Trophoblast cell (in vitro differentiated cells and primary cell): ENCODE measurements at regions not wholly inside any gene's neighbourhood (a gene's known extent, or its start where the extent isn't known, plus 50 kb on each side); places are given as distances from the start of the nearest gene placed in this dataset.
"Not testable (repeated sequence)": the region's sequence is repeated elsewhere in the genome, so short reads cannot be mapped to it uniquely, and the experiment has no call there.

Experiments
- DNase-seq, 2 donors: peaks; one replicate each; pipeline ENCODE4 v3.0.0-alpha.2; 2016
- H2AFZ ChIP-seq: 2 replicates; pipeline ENCODE4 v1.6.1; 2013; ENCODE audit warnings: low read length, moderate library complexity, mild to moderate bottlenecking; ENCODE audit not compliant: insufficient read depth, poor library complexity
- H2AK5ac ChIP-seq: 2 replicates; pipeline ENCODE4 v1.6.1; 2013; ENCODE audit warnings: mild to moderate bottlenecking, low read length
- H2BK120ac ChIP-seq: 2 replicates; pipeline ENCODE4 v1.6.1; 2013; ENCODE audit warnings: low read length, mild to moderate bottlenecking, moderate library complexity; ENCODE audit not compliant: insufficient read depth, poor library complexity
- H2BK12ac ChIP-seq: 2 replicates; pipeline ENCODE4 v1.6.1; 2013; ENCODE audit warnings: mild to moderate bottlenecking, low read length, moderate library complexity
- H2BK5ac ChIP-seq: 2 replicates; pipeline ENCODE4 v1.6.1; 2013; ENCODE audit warnings: low read length, low read depth, moderate library complexity, mild to moderate bottlenecking; ENCODE audit not compliant: poor library complexity
- H3K14ac ChIP-seq: 2 replicates; pipeline ENCODE4 v1.6.1; 2013; ENCODE audit warnings: mild to moderate bottlenecking, low read length
- H3K18ac ChIP-seq: 2 replicates; pipeline ENCODE4 v1.6.1; 2013; ENCODE audit warnings: mild to moderate bottlenecking, low read length
- H3K23ac ChIP-seq: 2 replicates; pipeline ENCODE4 v1.6.1; 2013; ENCODE audit warnings: low read length
- H3K27ac ChIP-seq: 2 replicates; pipeline ENCODE4 v1.5.1; 2013; ENCODE audit warnings: low read depth, mild to moderate bottlenecking, inconsistent platforms, low read length, moderate library complexity
- H3K27me3 ChIP-seq: 2 replicates; pipeline ENCODE4 v1.6.1; 2013; ENCODE audit warnings: inconsistent platforms, mild to moderate bottlenecking, low read length, moderate library complexity; ENCODE audit not compliant: insufficient read depth
- H3K36me3 ChIP-seq, 2 experiments: 1 replicate in 1 of 2; 2 replicates in 1 of 2; pipeline ENCODE4 v1.6.1; 2013; ENCODE audit warnings: low read length in 2 of 2, mild to moderate bottlenecking in 2 of 2, moderate library complexity in 1 of 2; ENCODE audit not compliant: insufficient read depth in 2 of 2, control insufficient read depth in 1 of 2
- H3K4ac ChIP-seq: 2 replicates; pipeline ENCODE4 v1.6.1; 2013; ENCODE audit warnings: low read depth, mild to moderate bottlenecking, low read length, moderate library complexity
- H3K4me1 ChIP-seq, 2 experiments: 1 replicate in 1 of 2; 2 replicates in 1 of 2; pipeline ENCODE4 v1.6.1; 2013; ENCODE audit warnings: low read length in 2 of 2, mild to moderate bottlenecking in 2 of 2, moderate library complexity in 1 of 2; ENCODE audit not compliant: insufficient read depth in 2 of 2, control insufficient read depth in 1 of 2
- H3K4me2 ChIP-seq: 2 replicates; pipeline ENCODE4 v1.6.1; 2013; ENCODE audit warnings: inconsistent platforms, mild to moderate bottlenecking, low read length, moderate library complexity
- H3K4me3 ChIP-seq: 2 replicates; pipeline ENCODE4 v1.5.1; 2013; ENCODE audit warnings: mild to moderate bottlenecking, low read depth, low read length, inconsistent platforms
- H3K79me1 ChIP-seq: one replicate; pipeline ENCODE4 v1.6.1; 2013; ENCODE audit warnings: low read length
- H3K79me2 ChIP-seq: 2 replicates; pipeline ENCODE4 v1.6.1; 2013; ENCODE audit warnings: low read length, mild to moderate bottlenecking; ENCODE audit not compliant: control insufficient read depth, insufficient read depth, poor library complexity
- H3K9ac ChIP-seq: 2 replicates; pipeline ENCODE4 v1.6.1; 2013; ENCODE audit warnings: mild to moderate bottlenecking, low read length
- H3K9me3 ChIP-seq: 2 replicates; pipeline ENCODE4 v1.6.1; 2013; ENCODE audit warnings: low read depth, mild to moderate bottlenecking, control low read depth, inconsistent platforms, low read length; ENCODE audit not compliant: insufficient read depth
- H4K12ac ChIP-seq: 2 replicates; pipeline ENCODE4 v1.6.1; 2013; ENCODE audit warnings: low read depth, mild to moderate bottlenecking, low read length, moderate library complexity
- H4K8ac ChIP-seq: 2 replicates; pipeline ENCODE4 v1.6.1; 2013; ENCODE audit warnings: low read depth, mild to moderate bottlenecking, low read length, moderate library complexity
- H4K91ac ChIP-seq: one replicate; pipeline ENCODE4 v1.6.1; 2013; ENCODE audit warnings: low read depth, mild to moderate bottlenecking, low read length, moderate library complexity
- WGBS: extraction: QIAGEN DNeasy Blood & Tissue Kit; methylation state at CpG from one replicate; pipeline ENCODE4 v1.1.7; 2013; ENCODE audit warnings: missing lambda C conversion rate; ENCODE audit not compliant: insufficient read length, insufficient coverage; ENCODE audit errors: extremely low coverage; 5-methylcytosine and 5-hydroxymethylcytosine counted together

DNA sequence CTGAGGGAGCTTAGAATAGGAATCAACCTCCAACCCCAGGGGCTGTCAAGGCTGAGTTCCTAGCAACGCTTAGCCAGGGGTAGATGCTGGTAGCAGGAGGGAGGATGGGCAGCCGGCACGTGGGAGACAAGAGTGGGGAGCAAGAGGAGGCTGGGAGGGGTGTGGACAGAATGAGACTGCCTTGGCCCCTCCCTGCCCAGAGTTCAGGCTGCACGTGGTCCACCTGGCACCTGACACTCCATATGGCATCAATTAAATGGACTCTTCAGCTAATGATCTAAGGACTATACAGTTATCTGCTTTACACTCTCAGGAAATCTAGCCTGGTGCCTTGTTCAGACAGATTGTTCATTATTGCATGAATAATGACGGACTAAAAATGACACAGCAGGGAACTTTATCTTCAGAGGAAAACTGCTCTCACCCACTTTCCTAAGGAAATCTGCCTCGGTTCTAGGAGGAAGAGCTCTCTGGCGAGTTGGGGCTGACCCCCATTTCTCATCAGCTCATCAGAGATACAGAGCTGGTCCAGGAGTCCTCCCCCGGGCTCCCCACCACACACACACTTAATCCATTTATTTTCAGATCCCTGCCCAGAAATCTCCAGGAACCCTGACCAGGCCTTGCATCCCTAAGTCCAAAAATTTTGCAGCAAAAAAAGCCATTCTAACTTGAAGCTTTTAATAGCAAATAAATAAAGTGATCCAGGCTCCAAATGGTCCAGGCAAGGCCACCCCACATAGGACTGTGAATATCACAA lies 102.1 kb upstream of the CDC42EP3 start:
- Histone ChIP-seq H3K36me3 (no peaks in the 10 kb centered on the region), H3K79me2 (peaks cover 2% of the 10 kb centered on the region), H2BK120ac (no peak overlapping the region), H4K8ac (no peak overlapping the region), H3K23ac (no peak overlapping the region), H2AFZ (no peak overlapping the region), H3K9ac (no peak overlapping the region), H2BK5ac (no peak overlapping the region), H3K4ac (no peak overlapping the region), H4K12ac (no peak overlapping the region), H3K18ac (no peak overlapping the region), H3K4me2 (no peak overlapping the region), H2AK5ac (peak overlapping the region; percentile 90), H3K9me3 (peaks cover 2% of the 10 kb centered on the region), H3K27ac (no peak overlapping the region), H2BK12ac (peak overlapping the region; percentile 48), H3K4me1 (peaks cover 20 to 36% of the 10 kb centered on the region in 2 experiments), H3K27me3 (no peaks in the 10 kb centered on the region), H4K91ac (peak overlapping the region; percentile 49), H3K14ac (no peak overlapping the region), H3K79me1 (peaks cover 23% of the 10 kb centered on the region), H3K4me3 (no peak overlapping the region)
- no CpG with 5 or more reads among the region's 8 CpGs for WGBS
- DNase-seq, result no peak

DNA sequence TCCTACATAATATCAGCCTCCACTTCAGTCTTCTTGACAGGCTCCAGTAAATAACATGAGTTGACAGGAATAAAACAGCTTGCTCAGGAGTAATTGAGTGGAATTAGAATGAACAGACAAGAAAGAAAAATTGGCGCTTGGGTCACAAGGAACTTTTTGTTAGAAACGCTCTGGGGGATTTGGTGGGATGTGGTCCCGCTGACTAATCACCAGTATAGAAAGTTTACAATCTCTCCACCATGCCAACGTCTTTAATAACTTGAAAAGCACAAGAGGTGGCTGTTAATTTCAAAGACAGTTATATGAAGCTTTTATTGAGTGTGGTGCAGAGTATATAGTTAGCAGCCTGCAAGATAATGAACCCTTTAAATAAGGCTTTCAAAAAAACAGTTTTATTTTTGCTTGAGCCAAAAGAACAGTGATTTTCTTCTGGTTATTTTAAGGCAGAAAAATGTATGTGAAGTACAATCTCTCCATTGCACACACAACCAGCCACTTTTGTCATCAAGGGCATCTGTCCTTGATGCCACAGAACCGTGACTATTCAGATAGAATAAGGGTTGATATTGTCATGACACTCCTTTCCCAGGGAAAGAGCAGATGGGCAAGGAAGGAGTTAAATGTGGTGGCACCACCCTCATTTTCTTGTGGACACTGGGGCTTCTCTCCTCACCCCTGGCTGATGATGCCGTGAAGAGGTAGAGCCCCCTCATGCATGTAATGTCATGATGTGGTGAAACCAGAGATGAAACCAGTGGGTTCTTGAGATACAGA lies 102.9 kb upstream of the CDC42EP3 start:
- H3K18ac ChIP-seq, H2BK120ac ChIP-seq, H3K79me2 ChIP-seq, H3K9ac ChIP-seq, H3K4me3 ChIP-seq, H2AFZ ChIP-seq, H3K36me3 ChIP-seq, H4K12ac ChIP-seq, H3K9me3 ChIP-seq, H2AK5ac ChIP-seq, H4K8ac ChIP-seq, H3K14ac ChIP-seq, H2BK5ac ChIP-seq, H3K4ac ChIP-seq, DNase-seq, H3K27me3 ChIP-seq, H3K27ac ChIP-seq, H3K23ac ChIP-seq, H3K4me2 ChIP-seq: not testable (repeated sequence)
- H4K91ac ChIP-seq, result peak overlapping the region; percentile 28
- H3K4me1 ChIP-seq, result peaks cover 16 to 29% of the 10 kb centered on the region in 2 experiments
- H2BK12ac ChIP-seq, result peak overlapping the region; percentile 15
- WGBS, result no CpG with 5 or more reads among the region's 6 CpGs
- peaks cover 16% of the 10 kb centered on the region for H3K79me1 ChIP-seq

DNA sequence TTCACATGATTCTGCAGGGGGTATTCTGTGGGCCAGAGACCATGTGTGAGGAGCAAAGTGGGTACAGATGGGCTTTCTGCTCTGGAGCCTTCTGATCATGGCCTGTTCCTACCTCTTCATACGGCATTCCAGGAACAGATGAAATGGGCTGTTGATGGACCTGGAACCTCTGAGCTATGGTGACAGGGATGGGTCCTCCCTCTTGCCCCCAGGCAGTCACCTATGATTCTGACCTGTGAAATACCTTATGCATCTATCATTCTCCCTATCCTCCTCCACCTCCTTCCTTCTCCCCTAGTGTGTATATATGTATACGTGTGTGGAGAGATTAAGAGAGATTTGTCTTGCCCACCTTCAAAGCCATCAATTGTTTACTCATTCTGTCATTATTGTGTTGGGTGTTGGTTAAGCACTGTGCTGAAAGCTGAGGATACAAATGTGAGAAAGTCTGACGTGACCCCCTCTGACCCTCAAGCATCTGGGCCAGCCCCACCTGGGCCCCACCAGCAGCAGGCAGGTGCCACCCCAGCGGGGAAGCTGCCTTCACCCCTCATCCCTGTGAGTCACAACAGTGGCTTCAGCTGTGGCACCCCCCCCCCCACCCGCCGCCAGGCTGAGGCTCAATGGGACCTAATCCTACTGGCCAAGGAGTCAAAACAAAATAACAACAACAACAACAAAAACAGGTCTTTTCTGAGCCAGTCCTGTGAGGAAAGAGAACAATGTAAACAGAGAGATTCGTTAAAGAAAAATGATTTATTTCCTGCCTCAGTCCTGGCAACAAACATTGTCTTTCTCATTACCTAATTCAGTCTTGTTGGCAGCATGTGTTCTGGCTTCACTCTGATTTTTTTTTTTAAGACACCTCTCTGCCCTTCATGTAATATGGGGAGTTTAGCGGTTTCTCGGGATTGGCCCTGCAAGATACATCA lies 103.8 kb upstream of the CDC42EP3 start:
- Histone ChIP-seq H4K12ac (no peak overlapping the region), H3K4me2 (no peak overlapping the region), H3K27me3 (no peaks in the 10 kb centered on the region), H2AK5ac (no peak overlapping the region), H3K14ac (no peak overlapping the region), H3K4ac (no peak overlapping the region), H3K79me2 (peaks cover 2% of the 10 kb centered on the region), H2BK120ac (no peak overlapping the region), H3K79me1 (peaks cover 12% of the 10 kb centered on the region), H3K23ac (no peak overlapping the region), H3K4me1 (peaks cover 18 to 31% of the 10 kb centered on the region in 2 experiments), H3K18ac (no peak overlapping the region), H3K9ac (no peak overlapping the region), H4K91ac (peak overlapping the region; percentile 45), H2AFZ (no peak overlapping the region), H3K4me3 (no peak overlapping the region), H3K27ac (peak overlapping the region; percentile 78), H3K36me3 (no peaks in the 10 kb centered on the region), H2BK5ac (no peak overlapping the region), H2BK12ac (peak overlapping the region; percentile 51), H3K9me3 (peaks cover 2% of the 10 kb centered on the region), H4K8ac (no peak overlapping the region)
- no CpG with 5 or more reads among the region's 9 CpGs for WGBS
- peak; percentile 59 to 68 for DNase-seq

DNA sequence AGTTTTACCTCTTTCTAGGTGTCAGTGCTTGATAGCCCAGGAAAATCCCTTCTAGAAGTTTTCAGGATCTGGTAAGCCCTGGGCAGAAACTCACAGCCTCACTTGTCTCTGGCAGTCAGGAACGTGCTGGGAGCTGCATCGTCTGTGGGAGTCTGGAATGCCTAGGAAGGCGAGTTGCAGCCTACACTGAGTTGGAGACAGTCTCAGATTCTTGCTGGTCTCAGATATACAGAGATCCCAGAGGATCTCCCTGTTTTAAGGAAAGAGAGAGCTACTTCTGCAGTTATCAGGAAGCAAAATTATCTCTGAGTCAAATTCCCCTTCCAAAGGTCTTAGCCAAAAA lies 104.4 kb upstream of the CDC42EP3 start:
- Histone ChIP-seq H3K79me2 (peaks cover 2% of the 10 kb centered on the region), H2AFZ (no peak overlapping the region), H3K27me3 (no peaks in the 10 kb centered on the region), H3K4me3 (no peak overlapping the region), H3K14ac (no peak overlapping the region), H2AK5ac (no peak overlapping the region), H3K18ac (no peak overlapping the region), H4K91ac (no peak overlapping the region), H3K27ac (peak overlapping the region; percentile 78), H3K79me1 (peaks cover 12% of the 10 kb centered on the region), H3K4me2 (no peak overlapping the region), H3K9ac (no peak overlapping the region), H3K36me3 (no peaks in the 10 kb centered on the region), H4K12ac (no peak overlapping the region), H3K4me1 (peaks cover 20 to 31% of the 10 kb centered on the region in 2 experiments), H3K4ac (no peak overlapping the region), H3K9me3 (no peaks in the 10 kb centered on the region), H4K8ac (no peak overlapping the region), H2BK12ac (no peak overlapping the region), H3K23ac (no peak overlapping the region), H2BK120ac (no peak overlapping the region), H2BK5ac (no peak overlapping the region)
- peak in 1 of 2 donors; percentile 32 for DNase-seq
- WGBS, result no CpG with 5 or more reads among the region's 3 CpGs
